ENCODE measurements at regions not wholly inside any gene's neighbourhood (a gene's known extent, or its start where the extent isn't known, plus 50 kb on each side); places are given as distances from the start of the nearest gene placed in this dataset.

GRCh38 chr2:6639929-6640620 lies 225.6 kb downstream of the CMPK2 start:
- H3K27me3 Mint-ChIP-seq, result peaks cover 5% of the 10 kb centered on the region
- no peak for TF ChIP-seq CTCF (IDR thresholded peaks at IDR 0.05)
- no peak overlapping the region for H3K27ac Mint-ChIP-seq
- H3K9me3 Mint-ChIP-seq, result no peaks in the 10 kb centered on the region
- H3K4me3 Mint-ChIP-seq, result no peak overlapping the region
- POLR2A ChIA-PET, result no interaction called here
- DNase-seq (no peak), ATAC-seq (ENCODE audit: low read depth) (no peak)
- H3K36me3 Mint-ChIP-seq (ENCODE audit: low read depth), result no peaks in the 10 kb centered on the region
- CTCF ChIA-PET, result no interaction called here
- H3K4me1 Mint-ChIP-seq, result no peaks in the 10 kb centered on the region
- intact Hi-C loops (cut with micrococcal nuclease), result no loop called here

GRCh38 chr2:6640621-6641015 lies 225.1 kb downstream of the CMPK2 start:
- CTCF ChIA-PET, result no interaction called here
- intact Hi-C loops (cut with micrococcal nuclease), result no loop called here
- no peak for TF ChIP-seq CTCF (IDR thresholded peaks at IDR 0.05)

GRCh38 chr2:6641956-6642355 lies 223.8 kb downstream of the CMPK2 start:
- H3K27ac Mint-ChIP-seq, result no peak overlapping the region
- DNase-seq, result no peak
- peaks cover 5% of the 10 kb centered on the region for H3K27me3 Mint-ChIP-seq
- ChIA-PET POLR2A (no interaction called here), CTCF (no interaction called here)
- intact Hi-C loops (cut with micrococcal nuclease), result no loop called here
- TF ChIP-seq CTCF (IDR thresholded peaks at IDR 0.05), result no peak
- H3K4me3 Mint-ChIP-seq, result no peak overlapping the region
- no peaks in the 10 kb centered on the region for H3K36me3 Mint-ChIP-seq (ENCODE audit: low read depth)
- no peaks in the 10 kb centered on the region for H3K9me3 Mint-ChIP-seq
- no peak for ATAC-seq (ENCODE audit: low read depth)
- H3K4me1 Mint-ChIP-seq, result no peaks in the 10 kb centered on the region

More at GRCh38 chr2:6640621-6641015, 225.1 kb downstream of the CMPK2 start:
- H3K4me3 Mint-ChIP-seq, result no peak overlapping the region
- no peak for DNase-seq
- no peak overlapping the region for H3K27ac Mint-ChIP-seq
- POLR2A ChIA-PET, result no interaction called here
- no peak for ATAC-seq (ENCODE audit: low read depth)
- H3K9me3 Mint-ChIP-seq, result no peaks in the 10 kb centered on the region
- no peaks in the 10 kb centered on the region for H3K4me1 Mint-ChIP-seq
- no peaks in the 10 kb centered on the region for H3K36me3 Mint-ChIP-seq (ENCODE audit: low read depth)
- H3K27me3 Mint-ChIP-seq, result peaks cover 5% of the 10 kb centered on the region

- H3K9me3 Mint-ChIP-seq, result no peaks in the 10 kb centered on the region
- intact Hi-C loops (cut with micrococcal nuclease), result no loop called here
- ChIA-PET CTCF (no interaction called here), POLR2A (no interaction called here)
- no peak overlapping the region for H3K27ac Mint-ChIP-seq
- no peaks in the 10 kb centered on the region for H3K36me3 Mint-ChIP-seq (ENCODE audit: low read depth)
- DNase-seq (no peak), ATAC-seq (ENCODE audit: low read depth) (no peak)
- H3K27me3 Mint-ChIP-seq, result peaks cover 3% of the 10 kb centered on the region
- no peaks in the 10 kb centered on the region for H3K4me1 Mint-ChIP-seq
- TF ChIP-seq CTCF (IDR thresholded peaks at IDR 0.05), result no peak
- H3K4me3 Mint-ChIP-seq, result no peak overlapping the region
Measured at GRCh38 chr2:6644261-6644660, 221.4 kb downstream of the CMPK2 start.

- ChIA-PET POLR2A (no interaction called here), CTCF (no interaction called here)
- no peak for TF ChIP-seq CTCF (IDR thresholded peaks at IDR 0.05)
- Mint-ChIP-seq H3K9me3 (no peaks in the 10 kb centered on the region), H3K36me3 (ENCODE audit: low read depth) (no peaks in the 10 kb centered on the region), H3K27me3 (no peaks in the 10 kb centered on the region), H3K4me1 (no peaks in the 10 kb centered on the region), H3K27ac (no peak overlapping the region), H3K4me3 (no peak overlapping the region)
- intact Hi-C loops (cut with micrococcal nuclease), result no loop called here
- no peak for DNase-seq
- ATAC-seq (ENCODE audit: low read depth), result no peak
Measured at GRCh38 chr2:6645004-6645403, 220.7 kb downstream of the CMPK2 start.

All from activated B cell treated with CpG ODN at 0.5 μM for 24 hours (primary cell).